Smooth muscle cell (in vitro differentiated cells): ENCODE measurements at regions not wholly inside any gene's neighbourhood (a gene's known extent, or its start where the extent isn't known, plus 50 kb on each side); places are given as distances from the start of the nearest gene placed in this dataset.
"Not testable (repeated sequence)": the region's sequence is repeated elsewhere in the genome, so short reads cannot be mapped to it uniquely, and the experiment has no call there.

Experiments used
- DNase-seq: peaks from one replicate; lab custom pipeline; 2025; ENCODE audit not compliant: unreplicated experiment; lab: John Stamatoyannopoulos, UW
- H2AFZ ChIP-seq: fragments of 200-600 bp; sonication (generic); 2 replicates; pipeline ENCODE4 v1.6.0; 2016; ENCODE audit warnings: antibody characterized with exemption, low read depth, mild to moderate bottlenecking
- H3F3A ChIP-seq: fragments of 200-600 bp; sonication (generic); 2 replicates; pipeline ENCODE4 v1.6.0; 2017; ENCODE audit warnings: antibody characterized with exemption, low read depth
- H3K27ac ChIP-seq: fragments of 200-600 bp; sonication (generic); 2 replicates; pipeline ENCODE4 v1.5.1; 2016; ENCODE audit warnings: low read depth, mild to moderate bottlenecking
- H3K27me3 ChIP-seq: fragments of 200-600 bp; sonication (generic); 2 replicates; pipeline ENCODE4 v1.6.1; 2016; ENCODE audit warnings: low read depth, mild to moderate bottlenecking
- H3K36me3 ChIP-seq: fragments of 200-600 bp; sonication (generic); 2 replicates; pipeline ENCODE4 v1.5.1; 2016; ENCODE audit warnings: low read depth
- H3K4me1 ChIP-seq: fragments of 200-600 bp; sonication (generic); 2 replicates; pipeline ENCODE4 v1.5.1; 2016; ENCODE audit warnings: low read depth
- H3K4me2 ChIP-seq: fragments of 200-600 bp; sonication (generic); 2 replicates; pipeline ENCODE4 v1.6.0; 2016; ENCODE audit warnings: mild to moderate bottlenecking
- H3K4me3 ChIP-seq: fragments of 200-600 bp; sonication (generic); 2 replicates; pipeline ENCODE4 v1.5.1; 2016; ENCODE audit warnings: mild to moderate bottlenecking
- H3K79me2 ChIP-seq: fragments of 200-600 bp; sonication (generic); 2 replicates; pipeline ENCODE4 v1.6.0; 2016; ENCODE audit warnings: low read depth, mild to moderate bottlenecking
- H3K9ac ChIP-seq: fragments of 200-600 bp; sonication (generic); 2 replicates; pipeline ENCODE4 v1.6.0; 2016; ENCODE audit warnings: low read depth
- H3K9me3 ChIP-seq: fragments of 200-600 bp; sonication (generic); replicated peaks from 2 replicates; pipeline ENCODE4 v1.5.1; 2016; ENCODE audit warnings: low read depth
- H4K20me1 ChIP-seq: fragments of 200-600 bp; sonication (generic); 2 replicates; pipeline ENCODE4 v1.6.0; 2016; ENCODE audit warnings: low read depth
- CTCF ChIP-seq: fragments of 200-600 bp; sonication (generic); IDR thresholded peaks from 2 replicates; pipeline ENCODE4 v1.5.1; 2017; ENCODE audit warnings: borderline replicate concordance, mild to moderate bottlenecking, antibody characterized with exemption; ENCODE audit not compliant: insufficient read depth, poor library complexity, severe bottlenecking
- WGBS: methylation state at CpG from one replicate; pipeline ENCODE4 v1.1.7; 2016; ENCODE audit warnings: low lambda C conversion rate; 5-methylcytosine and 5-hydroxymethylcytosine counted together

GRCh38 chr11:54927704-54928103 lies 221.1 kb downstream of the OR4A5 start:
- Histone ChIP-seq H3K4me1 (no peaks in the 10 kb centered on the region), H3K79me2 (no peaks in the 10 kb centered on the region), H3K9me3 (peaks cover 63% of the 10 kb centered on the region), H2AFZ (no peak overlapping the region), H3K27ac (no peak overlapping the region), H3K4me2 (no peak overlapping the region), H3K4me3 (no peak overlapping the region), H4K20me1 (no peaks in the 10 kb centered on the region), H3K36me3 (no peaks in the 10 kb centered on the region), H3K9ac (no peak overlapping the region), H3F3A (no peaks in the 10 kb centered on the region), H3K27me3 (no peaks in the 10 kb centered on the region)
- 64% methylated on average over 2 of the region's 2 CpGs for WGBS
- TF ChIP-seq CTCF = no peak
- no peak for DNase-seq

- no peak for DNase-seq
- WGBS = 52% methylated on average over 2 of the region's 2 CpGs
Measured at GRCh38 chr11:54930930-54931329, 224.3 kb downstream of the OR4A5 start.

GRCh38 chr11:54944211-54944610 lies 237.6 kb downstream of the OR4A5 start:
- peaks cover 19% of the 10 kb centered on the region for H3K9me3 ChIP-seq
- no peaks in the 10 kb centered on the region for H4K20me1 ChIP-seq
- no peak overlapping the region for H3K4me3 ChIP-seq
- no peak overlapping the region for H3K27ac ChIP-seq
- no peaks in the 10 kb centered on the region for H3K79me2 ChIP-seq
- no peak overlapping the region for H2AFZ ChIP-seq
- H3K4me2 ChIP-seq = no peak overlapping the region
- TF ChIP-seq CTCF = no peak
- no peak overlapping the region for H3K9ac ChIP-seq
- H3K36me3 ChIP-seq = no peaks in the 10 kb centered on the region
- H3K27me3 ChIP-seq = no peaks in the 10 kb centered on the region
- no peaks in the 10 kb centered on the region for H3F3A ChIP-seq
- no peaks in the 10 kb centered on the region for H3K4me1 ChIP-seq
- DNase-seq = no peak

More at GRCh38 chr11:54930930-54931329, 224.3 kb downstream of the OR4A5 start:
- Histone ChIP-seq H3F3A (no peaks in the 10 kb centered on the region), H3K4me1 (no peaks in the 10 kb centered on the region), H3K9ac (no peak overlapping the region), H3K4me2 (no peak overlapping the region), H3K36me3 (no peaks in the 10 kb centered on the region), H3K4me3 (no peak overlapping the region), H4K20me1 (no peaks in the 10 kb centered on the region), H3K9me3 (peaks cover 56% of the 10 kb centered on the region), H3K27me3 (no peaks in the 10 kb centered on the region), H2AFZ (no peak overlapping the region), H3K79me2 (no peaks in the 10 kb centered on the region), H3K27ac (no peak overlapping the region)
- no peak for TF ChIP-seq CTCF

GRCh38 chr11:54946424-54946823 lies 239.8 kb downstream of the OR4A5 start:
- H3F3A ChIP-seq = no peaks in the 10 kb centered on the region
- H3K36me3 ChIP-seq = no peaks in the 10 kb centered on the region
- no peak overlapping the region for H2AFZ ChIP-seq
- 72% methylated on average over 1 of the region's 1 CpG for WGBS
- peaks cover 14% of the 10 kb centered on the region for H3K9me3 ChIP-seq
- H3K4me1 ChIP-seq = no peaks in the 10 kb centered on the region
- no peak overlapping the region for H3K9ac ChIP-seq
- H3K4me3 ChIP-seq = no peak overlapping the region
- H3K4me2 ChIP-seq = no peak overlapping the region
- no peaks in the 10 kb centered on the region for H3K79me2 ChIP-seq
- H3K27me3 ChIP-seq = no peaks in the 10 kb centered on the region
- H3K27ac ChIP-seq = no peak overlapping the region
- DNase-seq = no peak
- TF ChIP-seq CTCF = no peak
- H4K20me1 ChIP-seq = no peaks in the 10 kb centered on the region

GRCh38 chr11:54947175-54947574 lies 240.5 kb downstream of the OR4A5 start:
- 81% methylated on average over 11 of the region's 13 CpGs for WGBS
- H3K27ac ChIP-seq, H3F3A ChIP-seq, H3K4me3 ChIP-seq, DNase-seq, H3K27me3 ChIP-seq, H3K9ac ChIP-seq, H3K79me2 ChIP-seq, H2AFZ ChIP-seq, H4K20me1 ChIP-seq, H3K36me3 ChIP-seq, H3K4me1 ChIP-seq, H3K4me2 ChIP-seq, H3K9me3 ChIP-seq: not testable (repeated sequence)
